ENCODE measurements at regions not wholly inside any gene's neighbourhood (a gene's known extent, or its start where the extent isn't known, plus 50 kb on each side); places are given as distances from the start of the nearest gene placed in this dataset.

GRCh38 chr5:173488144-173488543, 128.3 kb downstream of the BOD1 start:
- DNase-seq: no peak
- H3K14ac ChIP-seq (ENCODE audit: low read length in 2 of 2): no peak overlapping the region
- H3K27me3 ChIP-seq (ENCODE audit: control insufficient read depth in 1 of 2, insufficient read depth in 1 of 2, low read length in 2 of 2): no peaks in the 10 kb centered on the region
- H2BK120ac ChIP-seq (ENCODE audit: low read depth, low read length): no peak overlapping the region
- H4K8ac ChIP-seq (ENCODE audit: low read length): no peak overlapping the region
- H4K91ac ChIP-seq (ENCODE audit: low read length): no peak overlapping the region
- no peak overlapping the region for H3K4ac ChIP-seq (ENCODE audit: low read depth in 1 of 2, low read length in 2 of 2)
- no peak overlapping the region for H3K23ac ChIP-seq (ENCODE audit: low read length in 2 of 2)
- H2AK5ac ChIP-seq (ENCODE audit: low read length, severe bottlenecking): no peak overlapping the region
- no peak overlapping the region for H2BK5ac ChIP-seq (ENCODE audit: low read depth, low read length, poor library complexity, severe bottlenecking)
- H2BK12ac ChIP-seq (ENCODE audit: low read length in 2 of 2): peak overlapping the region in 1 of 2 experiments; percentile 15
- no peak overlapping the region for H3K18ac ChIP-seq (ENCODE audit: low read depth in 1 of 2, low read length in 2 of 2)
- H3K4me3 ChIP-seq (ENCODE audit: insufficient read depth in 1 of 2, low read depth in 1 of 2, low read length in 2 of 2): no peak overlapping the region
- no peak overlapping the region for H2BK15ac ChIP-seq (ENCODE audit: low read depth, poor library complexity, severe bottlenecking)
- no peaks in the 10 kb centered on the region for H3K9me3 ChIP-seq (ENCODE audit: control insufficient read depth, low read length)
- no peaks in the 10 kb centered on the region for H3K4me1 ChIP-seq (ENCODE audit: control insufficient read depth, insufficient read depth, low read depth, low read length)
- no peak overlapping the region for H2AFZ ChIP-seq (ENCODE audit: low read depth, low read length)
- H3K4me2 ChIP-seq (ENCODE audit: low read length, poor library complexity, severe bottlenecking): no peak overlapping the region
- no peak overlapping the region for H3K27ac ChIP-seq (ENCODE audit: low read length, poor library complexity, severe bottlenecking)
- no peaks in the 10 kb centered on the region for H3K79me1 ChIP-seq (replicated peaks; ENCODE audit: low read length, poor library complexity, severe bottlenecking)
- H3K9ac ChIP-seq (ENCODE audit: low read length): no peak overlapping the region
- 90% methylated on average over 5 of the region's 5 CpGs for WGBS
- H3K36me3 ChIP-seq (ENCODE audit: control insufficient read depth in 1 of 2, insufficient read depth in 2 of 2, low read depth in 1 of 2, low read length in 2 of 2): no peaks in the 10 kb centered on the region

GRCh38 chr5:173487300-173487699, 129.2 kb downstream of the BOD1 start:
- Histone ChIP-seq H3K4me2 (ENCODE audit: low read length, poor library complexity, severe bottlenecking) (no peak overlapping the region), H2AK5ac (ENCODE audit: low read length, severe bottlenecking) (no peak overlapping the region), H2AFZ (ENCODE audit: low read depth, low read length) (no peak overlapping the region), H4K8ac (ENCODE audit: low read length) (no peak overlapping the region), H3K23ac (ENCODE audit: low read length in 2 of 2) (no peak overlapping the region), H3K4me1 (ENCODE audit: control insufficient read depth, insufficient read depth, low read depth, low read length) (no peaks in the 10 kb centered on the region), H3K9me3 (ENCODE audit: control insufficient read depth, low read length) (no peaks in the 10 kb centered on the region), H2BK12ac (ENCODE audit: low read length in 2 of 2) (no peak overlapping the region), H3K4me3 (ENCODE audit: insufficient read depth in 1 of 2, low read depth in 1 of 2, low read length in 2 of 2) (no peak overlapping the region), H3K9ac (ENCODE audit: low read length) (no peak overlapping the region), H3K14ac (ENCODE audit: low read length in 2 of 2) (no peak overlapping the region), H3K4ac (ENCODE audit: low read depth in 1 of 2, low read length in 2 of 2) (no peak overlapping the region), H3K36me3 (ENCODE audit: control insufficient read depth in 1 of 2, insufficient read depth in 2 of 2, low read depth in 1 of 2, low read length in 2 of 2) (no peaks in the 10 kb centered on the region), H3K27ac (ENCODE audit: low read length, poor library complexity, severe bottlenecking) (no peak overlapping the region), H3K79me1 (replicated peaks; ENCODE audit: low read length, poor library complexity, severe bottlenecking) (no peaks in the 10 kb centered on the region), H4K91ac (ENCODE audit: low read length) (no peak overlapping the region), H3K27me3 (ENCODE audit: control insufficient read depth in 1 of 2, insufficient read depth in 1 of 2, low read length in 2 of 2) (no peaks in the 10 kb centered on the region), H2BK5ac (ENCODE audit: low read depth, low read length, poor library complexity, severe bottlenecking) (no peak overlapping the region), H3K18ac (ENCODE audit: low read depth in 1 of 2, low read length in 2 of 2) (no peak overlapping the region), H2BK120ac (ENCODE audit: low read depth, low read length) (no peak overlapping the region), H2BK15ac (ENCODE audit: low read depth, poor library complexity, severe bottlenecking) (no peak overlapping the region)
- 95% methylated on average over 1 of the region's 1 CpG for WGBS
- no peak for DNase-seq

GRCh38 chr5:173486355-173487225, 129.9 kb downstream of the BOD1 start:
- H3K23ac ChIP-seq (ENCODE audit: low read length in 2 of 2): no peak overlapping the region
- H3K4me1 ChIP-seq (ENCODE audit: control insufficient read depth, insufficient read depth, low read depth, low read length): no peaks in the 10 kb centered on the region
- no peak overlapping the region for H2AFZ ChIP-seq (ENCODE audit: low read depth, low read length)
- H3K27ac ChIP-seq (ENCODE audit: low read length, poor library complexity, severe bottlenecking): no peak overlapping the region
- H2AK5ac ChIP-seq (ENCODE audit: low read length, severe bottlenecking): no peak overlapping the region
- no peak overlapping the region for H3K9ac ChIP-seq (ENCODE audit: low read length)
- H2BK12ac ChIP-seq (ENCODE audit: low read length in 2 of 2): no peak overlapping the region
- H2BK120ac ChIP-seq (ENCODE audit: low read depth, low read length): no peak overlapping the region
- no peak overlapping the region for H3K14ac ChIP-seq (ENCODE audit: low read length in 2 of 2)
- no peaks in the 10 kb centered on the region for H3K79me1 ChIP-seq (replicated peaks; ENCODE audit: low read length, poor library complexity, severe bottlenecking)
- H3K4me3 ChIP-seq (ENCODE audit: insufficient read depth in 1 of 2, low read depth in 1 of 2, low read length in 2 of 2): no peak overlapping the region
- no peak overlapping the region for H2BK15ac ChIP-seq (ENCODE audit: low read depth, poor library complexity, severe bottlenecking)
- no peak overlapping the region for H3K4me2 ChIP-seq (ENCODE audit: low read length, poor library complexity, severe bottlenecking)
- H3K4ac ChIP-seq (ENCODE audit: low read depth in 1 of 2, low read length in 2 of 2): no peak overlapping the region
- no peak overlapping the region for H3K18ac ChIP-seq (ENCODE audit: low read depth in 1 of 2, low read length in 2 of 2)
- H4K91ac ChIP-seq (ENCODE audit: low read length): no peak overlapping the region
- H2BK5ac ChIP-seq (ENCODE audit: low read depth, low read length, poor library complexity, severe bottlenecking): no peak overlapping the region
- no peaks in the 10 kb centered on the region for H3K9me3 ChIP-seq (ENCODE audit: control insufficient read depth, low read length)
- no peaks in the 10 kb centered on the region for H3K27me3 ChIP-seq (ENCODE audit: control insufficient read depth in 1 of 2, insufficient read depth in 1 of 2, low read length in 2 of 2)
- H3K36me3 ChIP-seq (ENCODE audit: control insufficient read depth in 1 of 2, insufficient read depth in 2 of 2, low read depth in 1 of 2, low read length in 2 of 2): no peaks in the 10 kb centered on the region
- no peak for DNase-seq
- H4K8ac ChIP-seq (ENCODE audit: low read length): no peak overlapping the region
- WGBS: 84% methylated on average over 6 of the region's 6 CpGs

GRCh38 chr5:173484569-173484968, 131.9 kb downstream of the BOD1 start:
- no peak overlapping the region for H3K14ac ChIP-seq (ENCODE audit: low read length in 2 of 2)
- no peak overlapping the region for H3K18ac ChIP-seq (ENCODE audit: low read depth in 1 of 2, low read length in 2 of 2)
- H3K79me1 ChIP-seq (replicated peaks; ENCODE audit: low read length, poor library complexity, severe bottlenecking): no peaks in the 10 kb centered on the region
- H2BK120ac ChIP-seq (ENCODE audit: low read depth, low read length): no peak overlapping the region
- no peak overlapping the region for H2BK5ac ChIP-seq (ENCODE audit: low read depth, low read length, poor library complexity, severe bottlenecking)
- H3K9me3 ChIP-seq (ENCODE audit: control insufficient read depth, low read length): no peaks in the 10 kb centered on the region
- H3K4me2 ChIP-seq (ENCODE audit: low read length, poor library complexity, severe bottlenecking): no peak overlapping the region
- peak overlapping the region; percentile 46 for H4K91ac ChIP-seq (ENCODE audit: low read length)
- no peaks in the 10 kb centered on the region for H3K27me3 ChIP-seq (ENCODE audit: control insufficient read depth in 1 of 2, insufficient read depth in 1 of 2, low read length in 2 of 2)
- no peak overlapping the region for H3K23ac ChIP-seq (ENCODE audit: low read length in 2 of 2)
- H2AFZ ChIP-seq (ENCODE audit: low read depth, low read length): no peak overlapping the region
- H3K4me3 ChIP-seq (ENCODE audit: insufficient read depth in 1 of 2, low read depth in 1 of 2, low read length in 2 of 2): no peak overlapping the region
- 87% methylated on average over 10 of the region's 10 CpGs for WGBS
- no peaks in the 10 kb centered on the region for H3K36me3 ChIP-seq (ENCODE audit: control insufficient read depth in 1 of 2, insufficient read depth in 2 of 2, low read depth in 1 of 2, low read length in 2 of 2)
- H2BK15ac ChIP-seq (ENCODE audit: low read depth, poor library complexity, severe bottlenecking): peak overlapping the region; percentile 71
- H2BK12ac ChIP-seq (ENCODE audit: low read length in 2 of 2): no peak overlapping the region
- no peak overlapping the region for H3K9ac ChIP-seq (ENCODE audit: low read length)
- H4K8ac ChIP-seq (ENCODE audit: low read length): no peak overlapping the region
- no peak overlapping the region for H3K27ac ChIP-seq (ENCODE audit: low read length, poor library complexity, severe bottlenecking)
- H2AK5ac ChIP-seq (ENCODE audit: low read length, severe bottlenecking): no peak overlapping the region
- H3K4me1 ChIP-seq (ENCODE audit: control insufficient read depth, insufficient read depth, low read depth, low read length): no peaks in the 10 kb centered on the region
- no peak overlapping the region for H3K4ac ChIP-seq (ENCODE audit: low read depth in 1 of 2, low read length in 2 of 2)
- DNase-seq: no peak
